Stimulated activated CD8-positive, alpha-beta memory T cell treated with anti-CD3 and anti-CD28 coated beads, Interleukin-12 subunit alpha, Interleukin-12 subunit beta, amount 100 ng/mL, for 4 hours (primary cell): ENCODE measurements at regions not wholly inside any gene's neighbourhood (a gene's known extent, or its start where the extent isn't known, plus 50 kb on each side); places are given as distances from the start of the nearest gene placed in this dataset.
"Not testable (repeated sequence)": the region's sequence is repeated elsewhere in the genome, so short reads cannot be mapped to it uniquely, and the experiment has no call there.

Experiments used
- DNase-seq: peaks from one replicate; pipeline ENCODE4 v3.0.0-alpha.2; 2020; ENCODE audit warnings: low read depth

DNA sequence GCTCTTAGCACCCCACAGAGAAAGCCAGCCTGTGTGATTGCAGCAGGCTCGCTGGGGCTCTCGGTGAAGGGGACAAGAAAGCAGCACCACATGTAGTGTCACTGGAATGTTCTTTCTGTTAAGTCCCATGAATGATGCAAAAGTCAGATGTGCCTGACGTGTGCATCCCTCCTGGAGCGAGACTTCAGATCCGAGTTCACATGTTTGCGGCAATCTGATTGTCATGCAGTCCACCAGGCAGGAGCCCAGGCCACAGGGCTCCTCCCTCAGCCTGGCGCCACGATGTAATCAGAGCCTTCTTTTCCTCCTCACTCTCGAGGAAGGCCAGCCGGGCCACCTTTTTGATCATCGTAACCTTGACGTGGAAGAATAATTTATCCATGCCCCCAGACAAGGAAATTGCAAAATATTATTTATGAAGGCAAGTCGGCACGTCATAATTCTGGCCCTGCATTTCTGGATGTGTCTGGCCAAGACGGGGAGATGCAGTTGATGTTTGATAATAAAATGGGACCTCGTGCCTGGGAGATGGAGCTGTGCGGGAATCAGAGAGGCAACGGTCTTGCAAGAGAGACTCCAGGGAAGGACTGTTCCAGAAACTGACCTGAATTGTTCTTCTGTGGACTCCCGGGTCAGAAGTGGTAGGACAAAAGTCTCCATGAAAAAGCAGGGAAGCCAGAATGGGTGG, 214.6 kb downstream of the PHETA1 start:
- DNase-seq: no peak

DNA sequence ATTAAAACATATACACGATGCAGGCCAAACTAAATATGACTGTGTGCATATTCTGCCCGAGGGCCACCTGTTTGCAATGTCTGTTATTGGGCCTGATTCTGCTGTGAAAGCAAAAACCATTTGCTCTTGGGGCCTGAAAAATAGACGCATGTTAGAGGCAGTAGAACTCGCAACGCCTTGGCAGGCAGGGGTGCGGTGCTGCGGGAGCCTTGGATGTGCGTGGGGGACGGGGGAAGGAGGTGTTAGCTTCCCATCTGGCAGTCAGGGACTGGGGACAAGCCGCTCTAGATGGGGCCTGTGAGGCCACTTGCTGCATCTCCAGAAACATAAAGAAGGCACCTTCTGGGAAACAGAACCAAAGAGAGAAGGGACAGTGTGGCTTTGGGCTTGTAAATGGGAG, 216.3 kb downstream of the PHETA1 start:
- no peak for DNase-seq

DNA sequence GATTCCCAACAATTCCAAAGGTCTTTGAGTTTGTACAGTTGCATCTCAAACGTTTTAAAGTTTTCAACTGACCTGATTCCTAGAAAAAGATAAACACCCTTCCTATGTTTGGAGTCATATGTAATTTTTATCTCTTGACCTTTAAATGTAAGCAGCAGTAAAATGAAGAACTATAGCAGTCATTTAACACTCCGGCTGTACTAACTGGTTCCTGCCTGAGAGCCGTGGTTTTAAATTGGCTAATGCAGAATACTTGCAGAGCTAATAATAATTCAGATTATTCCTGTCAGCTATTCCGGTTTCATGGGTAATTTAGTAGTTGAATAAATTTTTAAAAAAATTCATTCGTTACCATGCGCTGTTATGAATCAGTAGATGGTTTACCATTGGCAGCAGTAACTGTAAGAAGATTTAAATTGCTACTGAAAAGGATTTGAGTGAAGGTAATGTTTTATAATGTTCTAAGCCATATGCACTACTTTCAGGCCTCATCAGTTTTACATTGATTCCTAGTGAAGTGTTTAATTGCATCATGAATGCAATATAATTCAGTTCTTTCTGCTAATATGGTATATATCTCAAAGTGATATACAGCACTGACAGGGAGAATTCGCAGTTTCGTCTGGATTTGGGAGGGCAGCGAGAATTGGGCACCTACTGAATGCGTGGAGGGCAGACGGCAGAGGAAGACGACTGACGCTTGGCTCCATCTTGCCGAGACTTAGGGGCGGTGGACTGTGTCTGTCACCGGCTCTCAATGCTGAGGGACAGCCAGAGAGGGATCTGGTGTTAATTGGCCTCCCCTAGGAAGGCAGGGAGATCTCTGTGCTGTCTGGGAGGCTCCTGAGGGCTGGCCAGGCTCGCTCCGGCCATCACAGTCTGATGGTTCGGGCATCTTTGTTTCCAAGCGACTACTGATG, 217.7 kb downstream of the PHETA1 start:
- DNase-seq: no peak

DNA sequence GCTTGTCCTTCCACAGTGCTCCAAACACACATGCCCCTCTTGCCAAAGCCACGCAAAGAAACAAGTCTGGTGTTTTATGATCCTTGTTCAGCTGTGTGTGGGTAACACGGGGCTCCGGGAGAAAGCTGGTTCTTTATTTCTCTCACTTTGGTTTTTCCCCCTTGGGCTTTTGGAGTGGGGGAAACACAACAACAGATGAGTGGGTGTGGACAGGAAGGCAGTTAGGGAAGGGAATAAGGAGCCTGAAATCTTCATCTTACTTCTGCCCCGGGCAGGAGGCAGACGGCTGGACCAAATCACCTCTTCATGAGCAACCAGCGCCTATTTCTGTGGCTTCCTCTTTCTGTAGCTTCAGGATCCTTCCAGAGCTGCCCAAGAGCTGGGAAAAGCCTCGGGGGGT, 218.5 kb downstream of the PHETA1 start:
- DNase-seq: no peak

DNA sequence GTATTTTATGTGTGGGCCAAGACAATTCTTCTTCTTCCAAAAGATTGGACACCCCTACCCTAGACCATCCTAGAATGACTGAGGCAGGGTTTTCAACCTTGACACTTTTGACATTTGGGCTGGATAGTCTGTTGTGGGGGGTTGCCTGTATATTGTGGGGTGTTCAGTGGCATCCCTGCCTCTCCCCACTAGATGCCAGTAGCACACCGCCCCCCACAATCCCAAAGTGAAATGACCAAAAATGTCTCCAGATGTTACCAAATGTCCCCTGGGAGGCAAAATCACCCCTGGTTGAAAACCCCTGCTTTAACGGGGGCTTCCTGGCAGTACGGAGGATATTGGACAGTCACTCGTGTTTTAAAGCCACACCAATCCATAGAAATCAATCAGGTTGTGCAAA, 219.6 kb downstream of the PHETA1 start:
- no peak for DNase-seq

DNA sequence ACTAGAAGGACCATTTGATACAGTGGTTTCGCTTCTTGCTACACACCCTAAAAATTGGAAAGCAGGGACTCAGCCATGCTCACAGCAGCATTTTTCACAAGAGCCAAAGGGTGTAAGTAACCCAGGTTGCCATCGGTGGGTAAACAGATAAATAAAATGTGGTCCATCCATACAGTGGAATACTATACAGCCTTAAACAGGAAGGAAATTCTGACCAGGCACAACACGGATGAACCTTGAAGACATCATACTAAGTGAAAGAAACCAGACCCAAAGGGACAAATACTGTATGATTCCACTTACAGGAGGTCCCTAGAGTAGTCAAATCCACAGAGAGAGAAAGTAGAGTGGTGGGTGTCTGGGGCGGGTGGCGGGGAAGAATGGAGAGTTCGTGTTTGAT, 220.9 kb downstream of the PHETA1 start:
- DNase-seq: no peak

DNA sequence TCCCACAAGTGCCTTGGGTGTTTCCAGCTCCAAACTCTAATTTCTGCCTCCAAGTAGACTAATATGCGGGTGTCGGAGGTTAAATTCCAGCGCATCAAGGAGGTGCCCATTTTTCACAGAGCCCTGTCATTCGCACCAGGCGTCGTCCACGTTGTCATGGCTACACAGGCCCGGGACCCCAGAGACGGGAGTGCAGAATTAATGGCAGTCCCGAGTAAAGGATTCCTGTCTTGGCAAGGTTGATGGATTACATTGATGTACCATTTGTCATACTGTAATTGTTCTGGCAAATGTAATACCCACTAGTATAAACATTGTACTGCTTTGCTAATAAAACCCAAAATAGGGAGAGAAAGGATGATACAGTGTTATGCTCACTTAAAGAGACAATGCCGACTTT, 222.9 kb upstream of the MYL2 start:
- no peak for DNase-seq

DNA sequence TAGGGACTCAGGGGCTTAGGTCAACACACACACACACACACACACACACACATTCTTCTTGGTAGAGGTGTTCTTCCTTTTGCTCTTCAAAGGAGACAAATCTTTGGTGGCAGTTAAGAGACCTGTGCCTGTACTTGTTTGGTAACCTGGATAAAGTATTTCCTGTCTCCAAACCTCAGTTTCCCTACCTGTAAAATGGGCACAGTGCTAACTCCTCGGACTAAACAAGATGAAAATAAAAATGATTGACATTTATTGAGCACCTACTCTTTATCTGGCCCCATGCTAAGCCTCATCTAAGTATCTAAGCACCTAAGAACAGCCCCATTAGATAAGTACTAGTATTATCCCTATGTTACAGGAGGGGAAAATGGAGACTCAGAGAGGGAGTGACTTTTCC, 220.8 kb upstream of the MYL2 start:
- DNase-seq: no peak

DNA sequence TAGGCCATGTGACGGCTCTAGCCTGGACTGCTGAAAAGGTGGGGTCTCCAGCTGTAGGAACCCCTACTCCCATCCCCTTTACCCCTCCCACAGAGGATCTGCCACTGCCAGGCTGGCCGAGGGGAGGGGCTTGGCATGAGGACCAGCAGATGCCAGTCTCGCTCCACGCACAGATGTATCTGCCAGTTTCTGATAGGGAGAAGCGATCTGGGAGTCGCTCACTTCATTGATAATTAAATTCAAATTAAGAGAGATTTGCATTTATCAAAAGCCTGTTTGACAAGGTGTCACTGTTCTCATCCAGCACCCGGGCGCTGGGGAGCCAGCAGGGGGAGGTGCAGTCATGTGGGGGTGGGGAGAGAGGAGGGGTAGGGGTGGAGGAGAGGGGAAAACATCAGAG, 217.6 kb upstream of the MYL2 start:
- no peak for DNase-seq

DNA sequence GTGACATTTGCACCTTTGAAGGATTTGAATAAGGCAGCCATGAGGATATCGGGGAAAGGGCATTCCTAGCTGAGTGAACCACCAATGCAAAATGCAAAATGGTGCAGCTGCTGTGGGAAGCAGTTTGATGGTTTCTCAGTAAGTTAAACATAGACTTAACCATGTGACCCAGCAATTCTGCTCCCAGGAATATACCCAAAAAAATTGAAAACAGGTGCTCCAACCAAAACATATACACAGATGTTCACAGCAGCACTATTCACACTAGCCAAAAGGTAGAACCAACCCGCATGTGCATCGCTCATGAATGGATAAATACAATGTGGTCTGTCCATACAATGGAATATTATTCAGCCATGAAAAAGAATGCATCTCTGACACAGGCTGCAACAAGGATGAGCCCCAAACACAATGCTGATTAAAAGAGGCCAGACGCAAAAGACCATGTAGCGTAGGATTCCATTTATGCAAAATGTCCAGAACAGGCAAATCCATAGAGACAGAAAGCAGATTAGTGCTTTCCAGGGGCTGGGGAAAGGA, 215.0 kb upstream of the MYL2 start:
- DNase-seq: no peak

DNA sequence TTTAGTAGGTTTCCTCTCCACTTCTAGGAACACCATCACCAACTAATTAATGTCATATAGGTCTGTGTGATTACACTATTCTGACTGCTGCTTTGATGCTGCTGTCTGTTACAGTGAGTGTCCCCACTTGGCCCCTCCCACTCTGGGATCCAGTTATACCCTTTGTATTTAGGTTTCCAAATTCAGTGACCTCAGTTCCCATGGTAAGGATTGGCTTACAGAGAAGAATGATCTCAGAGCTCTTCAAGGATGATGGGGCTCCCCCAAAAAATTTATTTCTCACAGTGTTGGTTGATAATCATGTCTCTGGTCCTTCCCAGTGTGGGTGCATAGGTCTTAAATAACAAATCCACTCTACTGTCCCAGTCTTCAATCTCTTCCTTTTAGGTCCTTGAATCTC, 210.0 kb upstream of the MYL2 start:
- no peak for DNase-seq

DNA sequence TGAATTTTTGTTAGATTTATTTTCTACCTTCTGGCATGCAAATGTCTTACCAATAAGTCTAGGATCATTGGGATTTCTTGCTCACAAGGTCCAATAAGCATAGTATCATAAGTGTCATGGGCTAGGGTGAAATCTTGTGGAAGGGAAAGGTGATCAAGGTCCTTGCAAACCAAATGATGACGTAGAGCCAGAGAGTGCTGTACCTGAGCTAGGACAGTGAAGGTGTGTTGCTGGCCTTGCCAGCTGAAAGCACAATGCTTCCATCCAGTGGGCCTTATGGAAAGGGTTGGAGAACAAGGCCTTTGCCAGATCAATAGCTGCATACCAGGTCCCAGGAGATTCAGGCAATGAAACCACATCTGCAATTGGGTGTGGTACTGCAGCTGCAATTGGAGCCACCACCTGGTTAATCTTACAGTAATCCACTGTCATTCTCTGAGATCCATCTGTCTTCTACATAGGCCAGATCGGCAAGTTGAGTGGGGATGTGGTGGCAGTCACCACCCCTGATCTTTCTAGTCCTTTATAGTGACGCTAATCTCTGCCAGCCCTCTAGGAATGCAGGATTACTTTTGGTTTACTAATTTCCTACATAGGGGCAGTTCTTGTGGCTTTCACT, 208.9 kb upstream of the MYL2 start:
- no peak for DNase-seq

DNA sequence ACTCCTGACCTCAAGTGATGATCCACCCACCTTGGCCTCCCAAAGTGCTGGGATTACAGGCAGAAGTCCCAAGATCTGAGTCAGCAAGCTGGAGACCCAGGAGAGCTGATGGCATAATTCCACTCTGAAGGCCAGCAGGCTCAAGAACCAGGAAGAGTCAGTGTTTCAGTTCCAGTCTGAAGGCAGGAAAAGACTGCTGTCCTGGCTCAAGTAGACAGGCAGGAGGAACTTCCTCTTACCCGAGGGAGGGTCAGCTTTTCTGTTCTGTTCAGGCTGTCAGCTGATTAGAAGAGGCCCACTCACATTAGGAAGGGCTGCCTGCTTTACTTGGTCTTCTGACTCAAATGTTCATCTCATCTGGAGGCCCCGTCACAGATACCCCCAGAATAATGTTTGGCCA, 206.0 kb upstream of the MYL2 start:
- DNase-seq: no peak

DNA sequence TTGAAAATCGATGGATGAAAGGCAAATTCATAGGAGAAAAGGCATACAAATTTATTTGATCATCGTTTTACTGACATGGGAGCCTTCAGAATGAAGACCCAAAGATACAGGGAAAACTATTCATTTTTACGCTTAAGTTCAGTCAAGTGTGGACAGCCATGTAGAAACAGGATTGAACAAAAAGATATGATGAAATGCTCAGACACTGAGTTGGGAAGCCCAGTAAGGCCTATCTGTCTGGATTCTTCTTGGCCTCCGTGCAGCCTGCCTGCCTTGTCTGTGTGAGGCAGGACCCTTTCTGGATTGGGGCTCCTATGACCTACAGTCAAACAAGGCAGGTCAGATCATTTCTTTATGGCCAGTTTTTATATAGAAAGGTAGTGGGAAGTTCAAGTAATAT, 203.8 kb upstream of the MYL2 start:
- no peak for DNase-seq

DNA sequence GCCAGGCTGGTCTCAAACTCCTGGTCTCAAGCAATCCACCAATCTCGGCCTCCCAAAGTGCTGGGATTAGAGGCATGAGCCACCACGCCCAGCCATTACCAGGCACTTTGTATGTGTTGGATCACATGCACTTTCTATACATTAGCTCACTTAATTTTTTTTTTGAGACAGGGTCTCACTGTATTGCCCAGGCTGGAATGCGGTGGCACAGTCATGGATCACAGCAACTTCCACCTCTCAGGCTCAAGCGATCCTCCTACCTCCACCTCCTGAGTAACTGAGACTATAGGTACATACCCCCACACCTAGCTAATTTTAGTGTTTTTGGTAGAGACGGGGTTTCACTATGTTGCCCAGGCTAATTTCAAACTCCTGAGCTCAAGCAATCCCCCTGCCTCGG, 203.0 kb upstream of the MYL2 start:
- DNase-seq: no peak

DNA sequence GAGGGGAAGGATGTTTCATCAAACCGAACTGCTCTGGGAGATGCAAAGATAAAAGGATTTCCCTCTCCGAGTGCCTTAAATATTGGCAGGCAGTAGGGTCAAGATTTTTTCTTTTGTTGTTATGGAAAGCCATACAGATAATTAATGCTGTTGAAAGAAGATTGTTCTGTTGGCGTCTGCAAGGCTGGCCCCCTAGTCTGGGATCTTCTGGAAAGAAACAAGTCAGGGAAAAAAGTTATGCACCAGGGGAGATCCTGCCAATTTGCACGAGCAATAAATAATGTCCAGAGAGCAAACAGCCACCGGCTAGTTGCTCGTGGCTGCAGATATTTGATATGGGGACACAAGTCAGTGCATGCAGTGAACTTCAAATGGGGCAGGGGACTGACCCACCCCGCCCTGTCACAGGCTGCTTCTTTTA, 202.1 kb upstream of the MYL2 start:
- no peak for DNase-seq

DNA sequence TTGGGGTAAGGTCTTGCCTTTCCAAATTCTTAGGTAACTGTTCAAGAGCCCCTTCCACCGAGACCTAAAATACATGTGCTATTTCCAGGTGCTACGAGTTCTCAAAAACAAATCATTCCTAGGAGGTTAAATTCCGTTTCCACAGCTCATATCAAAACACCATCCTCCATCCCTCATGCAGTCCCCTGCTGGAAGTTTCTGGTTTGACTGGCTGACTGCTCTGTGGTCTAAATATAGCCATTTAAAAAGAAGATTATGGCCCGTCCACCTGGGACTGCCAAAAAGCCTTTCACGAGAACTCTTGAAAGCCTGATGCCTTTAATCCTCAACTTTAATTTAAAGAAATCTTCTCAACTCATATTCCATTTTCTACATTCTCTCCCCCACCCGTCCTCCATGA, 201.5 kb upstream of the MYL2 start:
- no peak for DNase-seq

DNA sequence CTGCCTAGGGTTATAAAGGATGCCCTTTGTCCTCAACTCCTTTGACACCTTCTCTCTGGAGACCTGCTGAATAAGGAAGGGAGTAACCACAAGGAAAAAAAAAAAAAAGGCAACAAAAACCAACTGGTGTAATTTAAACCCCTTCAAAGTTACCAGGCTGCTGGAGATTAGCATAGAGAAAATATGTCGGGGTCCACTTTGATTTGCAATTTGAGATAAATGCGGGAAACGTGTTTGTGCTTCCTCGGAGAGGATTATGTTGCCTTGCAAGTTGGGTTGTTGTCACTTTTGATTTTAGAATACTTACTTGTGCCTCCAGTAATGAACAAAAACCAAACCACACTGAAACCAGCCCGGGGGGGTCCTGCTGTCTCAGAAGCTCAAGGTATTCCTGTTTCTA, 200.2 kb upstream of the MYL2 start:
- no peak for DNase-seq

DNA sequence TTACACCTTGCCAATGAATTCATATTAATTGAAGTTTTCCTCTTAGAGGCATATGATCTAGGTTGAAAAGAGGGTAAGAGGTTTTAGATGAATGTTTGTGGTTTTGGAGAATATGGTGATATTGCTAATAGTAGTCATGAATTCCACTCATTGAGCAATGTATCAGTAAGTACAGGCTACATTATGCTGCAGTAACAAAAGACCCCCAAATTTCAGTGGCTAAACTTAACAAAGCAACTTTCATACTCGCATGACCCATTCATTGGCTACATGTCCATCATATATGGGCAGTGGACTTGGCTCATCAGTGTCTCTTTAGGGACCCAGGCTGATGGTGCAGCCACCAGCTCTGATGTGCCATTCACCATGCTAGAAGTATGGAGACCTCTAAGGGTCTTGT, 196.6 kb upstream of the MYL2 start:
- no peak for DNase-seq

DNA sequence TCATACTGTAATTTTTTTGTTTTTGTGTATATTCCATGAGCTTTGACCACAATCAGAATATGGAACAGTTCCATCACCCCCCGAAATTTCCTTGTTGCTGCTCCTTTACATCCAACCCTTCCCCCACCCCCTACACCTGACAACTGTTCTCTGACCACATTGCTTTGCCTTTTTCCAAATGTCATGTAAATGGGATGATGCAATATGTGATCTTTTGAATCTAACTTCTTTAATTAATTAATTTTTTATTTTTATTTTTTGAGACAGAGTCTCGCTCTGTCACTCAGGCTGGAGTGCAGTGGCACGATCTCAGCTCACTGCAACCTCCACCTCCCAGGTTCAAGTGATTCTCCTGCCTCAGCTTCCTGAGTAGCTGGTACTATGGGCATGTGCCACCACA, 192.9 kb upstream of the MYL2 start:
- not testable (repeated sequence) for DNase-seq

DNA sequence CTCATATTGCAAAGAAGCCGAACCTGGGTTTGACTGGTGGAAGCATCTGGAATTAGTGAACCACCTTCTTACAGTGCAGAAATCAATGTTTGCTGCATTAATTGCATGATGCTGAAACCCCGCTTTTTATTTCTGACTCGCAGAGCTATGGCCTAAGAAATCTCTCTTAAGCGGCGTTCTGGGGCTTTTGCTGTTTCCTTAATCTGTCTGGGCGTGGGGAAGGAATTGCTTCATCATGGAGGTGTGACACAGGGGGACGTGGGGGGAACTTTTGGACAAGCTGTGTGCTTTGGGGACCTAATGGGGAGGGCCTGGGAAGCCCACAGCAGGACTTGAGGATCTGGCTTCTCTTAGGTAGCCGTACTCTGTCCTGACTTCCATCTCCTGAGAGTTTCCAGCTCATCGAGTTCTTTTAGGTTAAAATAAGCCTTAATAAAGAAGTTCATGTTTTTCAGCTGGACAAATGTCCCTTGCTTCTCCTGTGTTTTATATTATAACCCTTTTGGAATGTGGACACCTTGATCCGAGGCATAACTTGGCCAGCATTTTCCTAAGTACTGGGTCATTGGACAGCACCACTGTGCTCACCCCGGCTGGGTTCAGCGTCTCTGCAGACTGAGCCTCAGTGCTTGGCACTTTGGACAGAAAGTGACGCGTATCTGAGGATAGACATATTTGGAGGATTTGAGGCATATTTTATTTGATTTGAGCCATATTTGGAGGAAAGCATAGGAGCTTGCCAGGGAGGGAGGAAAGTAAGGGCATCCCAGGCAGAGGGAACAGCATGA, 192.1 kb upstream of the MYL2 start:
- no peak for DNase-seq

DNA sequence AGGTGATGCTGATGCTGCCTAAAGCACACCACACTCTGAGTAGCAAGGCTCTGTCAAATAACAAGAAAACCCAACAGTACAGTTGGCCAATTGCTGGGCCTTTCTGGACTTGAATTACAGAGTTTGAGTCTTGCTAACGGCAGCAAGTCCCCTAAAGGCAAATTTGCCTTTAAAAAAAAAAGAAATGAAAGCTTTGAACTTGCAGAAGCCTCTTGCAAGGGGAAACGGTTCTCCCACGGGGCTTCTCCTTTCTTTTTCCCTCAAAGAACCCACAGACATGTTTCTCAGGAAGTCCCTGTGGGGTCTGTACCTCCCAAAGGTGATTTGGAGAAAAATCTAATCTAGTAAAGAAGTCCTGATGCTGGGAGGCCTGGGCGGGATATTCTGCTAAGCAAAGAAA, 191.3 kb upstream of the MYL2 start:
- DNase-seq: no peak
